Muscle of back (tissue), 3 donors: ENCODE measurements at regions not wholly inside any gene's neighbourhood (a gene's known extent, or its start where the extent isn't known, plus 50 kb on each side); places are given as distances from the start of the nearest gene placed in this dataset.
A peak's percentile ranks its signal among the peaks of the same experiment; 100 is the strongest.
"Not testable (repeated sequence)": the region's sequence is repeated elsewhere in the genome, so short reads cannot be mapped to it uniquely, and the experiment has no call there.

Source experiments
- DNase-seq, 3 donors: peaks; one replicate each; pipeline versions ENCODE4 v3.0.0 to v3.0.0-alpha.2; 2013

DNA sequence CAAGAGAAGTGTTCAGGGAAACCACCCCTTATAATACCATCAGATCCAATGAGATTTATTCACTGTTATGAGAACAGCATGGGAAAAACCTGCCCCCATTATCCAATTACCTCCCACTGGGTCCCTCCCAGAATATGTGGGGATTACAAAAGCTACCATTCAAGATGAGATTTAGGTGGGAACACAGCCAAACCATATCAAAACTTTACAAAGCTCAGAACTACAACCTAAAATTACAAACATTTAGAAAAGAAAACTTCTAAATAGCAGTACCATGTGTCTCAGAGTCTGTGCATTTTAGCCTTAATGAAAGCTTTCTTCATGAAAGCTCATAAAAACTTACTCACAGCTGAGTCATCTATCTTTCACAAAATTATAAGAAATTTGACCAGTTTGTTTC is 1442.8 kb upstream of the PCDH7 start:
- DNase-seq: no peak

DNA sequence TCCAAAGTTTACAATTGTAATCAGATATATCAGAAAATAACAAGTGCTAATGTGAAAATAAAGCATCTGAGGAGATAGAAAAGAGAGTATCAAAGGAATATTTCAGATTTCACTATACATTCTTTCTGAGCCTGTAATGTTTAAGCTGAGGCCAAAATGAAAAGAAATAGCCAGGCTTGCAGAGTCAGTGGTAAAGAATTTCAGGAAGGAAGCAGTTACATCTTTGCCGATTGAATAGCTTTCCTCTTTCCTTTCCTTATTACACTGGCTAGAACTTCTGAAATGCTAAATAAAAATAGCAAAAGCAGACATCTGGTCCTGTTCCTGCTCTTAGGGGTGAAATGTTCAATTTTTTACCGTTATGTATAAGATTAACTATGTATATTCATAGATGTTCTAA is 1441.6 kb upstream of the PCDH7 start:
- peak; percentile 16 to 36 (median 18) for DNase-seq

- DNase-seq: no peak
Measured at GRCh38 chr4:29289118-29289517, 1431.1 kb upstream of the PCDH7 start.

DNA sequence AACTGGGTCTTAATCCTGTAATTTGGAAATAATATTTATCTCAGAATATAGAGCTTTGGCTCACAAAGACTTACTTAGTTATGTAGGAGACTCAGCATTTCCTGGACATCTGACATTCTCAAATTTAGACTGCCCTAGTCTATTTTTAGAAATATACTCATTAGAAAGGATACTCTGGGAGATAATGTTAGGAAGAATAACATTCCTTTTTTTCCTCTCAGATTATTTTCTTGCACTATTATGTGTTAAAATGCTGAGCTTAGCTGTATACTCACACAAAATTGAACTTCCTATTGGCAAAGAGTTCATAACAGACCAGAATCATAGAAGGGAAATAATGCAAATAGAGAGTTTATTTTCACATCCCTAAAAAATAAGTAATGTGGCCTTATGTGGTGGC is 1424.9 kb upstream of the PCDH7 start:
- DNase-seq: peak in 1 of 3 donors; percentile 7

GRCh38 chr4:29304595-29304994 is 1415.6 kb upstream of the PCDH7 start:
- DNase-seq: no peak

- no peak for DNase-seq
Measured at GRCh38 chr4:29307256-29307655, 1412.9 kb upstream of the PCDH7 start.

- DNase-seq: no peak
Measured at GRCh38 chr4:29307755-29308154, 1412.4 kb upstream of the PCDH7 start.

GRCh38 chr4:29309050-29309449 is 1411.1 kb upstream of the PCDH7 start:
- DNase-seq: peak in 1 of 3 donors; percentile 44

GRCh38 chr4:29310252-29310651 is 1409.9 kb upstream of the PCDH7 start:
- no peak for DNase-seq

DNA sequence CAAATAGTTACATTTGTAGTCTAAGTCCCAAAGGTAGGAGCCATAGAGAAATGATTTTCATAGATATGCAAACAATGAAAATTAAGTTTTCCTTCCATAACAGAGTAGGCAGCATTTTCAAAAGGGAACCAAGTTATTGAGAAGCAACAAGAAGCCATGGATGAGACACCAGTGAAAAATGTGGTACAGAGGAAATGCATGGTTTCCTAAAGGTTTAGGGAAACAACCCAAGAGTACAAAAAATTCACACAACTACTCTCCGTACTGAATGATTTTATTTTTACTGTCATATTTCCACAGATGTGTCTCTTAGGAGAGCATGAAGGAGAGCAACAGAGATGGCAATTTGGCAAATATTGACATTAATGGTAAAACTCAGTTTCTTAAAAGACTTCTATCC is 1408.9 kb upstream of the PCDH7 start:
- DNase-seq: no peak

DNA sequence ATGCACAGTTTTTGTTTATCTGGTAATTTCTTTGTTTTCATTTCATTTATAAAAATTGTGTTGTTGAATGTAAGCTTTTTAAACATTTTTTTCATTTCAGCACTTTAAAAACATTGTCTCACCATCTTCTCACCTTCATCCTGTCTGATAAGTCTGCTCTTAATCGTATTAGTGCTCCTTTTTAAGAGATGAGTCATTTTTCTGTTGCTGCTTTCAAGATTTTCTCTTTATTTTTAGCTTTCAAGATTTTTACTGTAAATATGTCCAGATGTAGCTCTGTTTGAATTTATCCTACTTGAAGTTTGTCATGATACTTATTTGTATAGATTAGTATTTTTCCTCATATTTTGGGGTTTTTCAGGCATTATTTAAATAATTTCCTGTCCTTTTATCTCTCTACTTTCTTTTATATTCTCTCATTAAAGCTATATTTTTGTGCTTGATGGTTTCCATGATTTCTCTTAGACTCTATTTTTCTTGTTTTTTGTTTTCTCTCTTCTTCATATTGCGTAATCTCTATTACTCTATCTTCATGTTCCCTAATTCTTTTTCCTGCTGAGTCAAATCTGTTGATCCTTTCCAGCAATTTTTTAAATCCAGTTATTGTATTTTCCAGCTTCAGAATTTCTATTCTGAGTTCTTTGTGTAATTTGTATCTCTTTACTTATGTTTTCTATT is 1400.4 kb upstream of the PCDH7 start:
- no peak for DNase-seq

GRCh38 chr4:29320947-29321620 is 1399.1 kb upstream of the PCDH7 start:
- DNase-seq: peak in 1 of 3 donors; percentile 11

GRCh38 chr4:29326004-29326403 is 1394.2 kb upstream of the PCDH7 start:
- DNase-seq: no peak

- peak in 1 of 3 donors; percentile 20 for DNase-seq
Measured at GRCh38 chr4:29326816-29327215, 1393.4 kb upstream of the PCDH7 start.

GRCh38 chr4:29336861-29337260 is 1383.3 kb upstream of the PCDH7 start:
- peak in 1 of 3 donors; percentile 19 for DNase-seq

DNA sequence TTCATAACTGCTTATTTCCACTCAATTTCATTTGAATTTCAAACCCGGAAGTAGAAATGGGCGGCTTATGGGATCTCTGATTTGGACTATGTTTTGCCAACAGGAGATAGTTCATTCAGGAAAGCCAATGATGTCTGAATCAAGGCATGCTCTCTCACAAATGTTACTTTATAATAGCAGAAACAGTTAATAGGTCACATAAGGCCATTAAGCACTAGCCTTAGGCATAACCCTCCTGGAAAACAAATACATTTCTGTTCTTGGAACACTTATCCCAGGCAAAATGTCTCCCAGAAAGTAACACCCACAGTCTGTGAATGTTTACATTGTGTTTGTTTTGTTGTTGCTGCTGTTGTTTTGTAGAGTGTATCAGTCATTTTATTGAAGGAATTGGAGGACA is 1347.2 kb upstream of the PCDH7 start:
- no peak for DNase-seq

- DNase-seq: no peak
Measured at GRCh38 chr4:29375716-29376115, 1344.5 kb upstream of the PCDH7 start.

DNA sequence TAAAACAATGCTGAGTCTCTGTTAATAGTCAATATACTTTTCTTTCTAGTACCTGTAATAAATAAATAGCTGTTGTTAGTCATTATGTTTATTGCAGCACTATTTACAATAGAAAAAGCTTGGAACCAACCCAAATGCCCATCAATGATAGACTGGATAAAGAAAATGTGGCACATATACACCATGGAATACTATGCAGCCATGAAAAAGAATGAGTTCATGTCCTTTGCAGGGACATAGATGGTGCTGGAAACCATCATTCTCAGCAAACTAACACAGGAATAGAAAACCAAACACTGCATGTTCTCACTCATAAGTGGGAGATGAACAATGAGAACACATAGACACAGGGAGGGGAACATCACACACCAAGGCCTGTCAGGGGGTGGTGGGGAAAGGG is 1341.9 kb upstream of the PCDH7 start:
- DNase-seq: not testable (repeated sequence)

DNA sequence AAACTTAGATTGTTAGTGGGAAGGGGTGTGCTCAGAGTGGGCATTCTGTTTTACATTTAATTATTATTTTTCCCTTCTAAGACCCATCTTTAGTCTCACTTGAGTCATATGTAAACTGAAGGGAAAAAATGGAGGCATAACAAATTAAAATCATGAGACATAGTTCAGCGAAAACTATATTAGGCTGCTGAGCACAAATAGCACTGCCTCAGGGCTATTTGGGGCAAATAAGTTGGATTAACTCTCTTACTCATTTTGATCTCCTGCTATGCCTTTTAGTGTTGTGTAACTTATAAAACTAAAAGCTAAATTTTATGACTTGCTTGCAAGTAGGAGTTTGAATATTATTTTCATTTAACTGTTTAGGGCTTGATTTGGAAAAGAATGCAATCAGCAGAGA is 1329.2 kb upstream of the PCDH7 start:
- no peak for DNase-seq

- DNase-seq: peak in 1 of 3 donors; percentile 2
Measured at GRCh38 chr4:29405116-29405515, 1315.1 kb upstream of the PCDH7 start.

GRCh38 chr4:29415771-29416170 is 1304.4 kb upstream of the PCDH7 start:
- DNase-seq: no peak

- DNase-seq: peak in 1 of 3 donors; percentile 67
Measured at GRCh38 chr4:29423836-29424721, 1296.1 kb upstream of the PCDH7 start.
